Erythroblast (primary cell): ENCODE measurements at regions not wholly inside any gene's neighbourhood (a gene's known extent, or its start where the extent isn't known, plus 50 kb on each side); places are given as distances from the start of the nearest gene placed in this dataset.

Experiments used
- DNase-seq, 2 experiments: peaks; one replicate each; lab custom pipeline; 2025; lab: John Stamatoyannopoulos, UW
- GATA1 ChIP-seq: IDR thresholded peaks from 2 replicates; pipeline ENCODE4 v1.6.1; 2011; ENCODE audit warnings: low read depth, mild to moderate bottlenecking, control low read depth, low read length, moderate library complexity
- POLR2A ChIP-seq: IDR thresholded peaks from 2 replicates; pipeline ENCODE4 v1.6.1; 2011; ENCODE audit warnings: mild to moderate bottlenecking, low read length

DNA sequence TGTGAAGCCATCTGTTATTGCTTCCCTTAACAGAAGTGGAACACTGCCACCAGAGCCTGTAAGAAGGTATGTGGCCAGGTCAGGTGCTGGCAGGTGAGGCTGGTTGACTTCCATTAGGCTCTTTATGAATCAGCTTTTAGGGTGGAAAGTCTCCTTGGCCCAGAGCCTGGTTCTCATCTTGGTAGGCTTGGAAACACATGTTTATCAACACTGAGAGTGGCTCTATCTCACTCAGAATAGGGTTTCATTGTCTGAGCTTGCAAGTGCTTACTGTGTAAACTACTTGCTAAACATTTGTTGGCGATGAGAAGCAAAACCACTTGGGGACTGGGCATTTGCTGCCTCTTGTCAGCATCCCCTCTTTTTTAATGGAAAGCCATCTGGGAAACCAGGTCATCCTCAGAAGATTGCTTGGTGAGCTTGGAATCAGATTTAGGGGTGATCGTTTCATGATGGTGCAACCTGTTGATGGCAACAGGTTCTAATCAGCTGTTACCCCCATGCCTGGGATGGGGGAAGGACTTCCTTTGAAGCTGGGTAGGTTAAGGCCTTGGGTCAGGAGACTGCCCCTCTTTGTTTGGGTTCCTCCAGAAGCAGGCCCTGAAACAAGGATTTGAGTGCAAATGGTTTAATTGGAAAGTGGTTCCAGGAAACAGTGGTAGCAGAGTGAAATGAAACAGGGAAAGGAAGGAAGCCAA is 75.0 kb upstream of the AMPD3 start:
- DNase-seq, result no peak
- TF ChIP-seq POLR2A (no peak), GATA1 (no peak)

GRCh38 chr11:10380921-10381320 is 74.1 kb upstream of the AMPD3 start:
- TF ChIP-seq GATA1 (no peak), POLR2A (no peak)
- DNase-seq, result no peak

GRCh38 chr11:10381736-10382135 is 73.3 kb upstream of the AMPD3 start:
- TF ChIP-seq GATA1, result no peak
- no peak for TF ChIP-seq POLR2A
- no peak for DNase-seq

DNA sequence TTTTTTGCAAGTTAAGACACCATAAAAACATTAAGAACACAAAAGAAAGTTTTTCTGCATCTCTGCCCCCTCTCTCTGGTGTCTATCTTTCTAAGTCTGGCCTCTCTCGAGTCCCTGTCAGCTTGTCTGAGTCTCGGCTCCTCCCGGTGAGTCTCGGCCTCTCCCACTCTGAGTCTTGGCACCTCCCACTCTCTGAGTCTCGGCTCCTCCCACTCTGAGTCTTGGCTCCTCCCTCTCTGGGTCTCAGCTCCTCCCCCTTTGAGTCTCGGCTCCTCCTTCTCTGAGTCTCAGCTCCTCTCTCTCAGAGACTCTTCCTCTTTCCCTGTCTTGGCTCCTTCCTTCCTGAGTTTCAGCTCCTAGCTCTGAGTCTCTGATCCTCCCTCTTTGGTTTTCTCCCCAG is 72.5 kb upstream of the AMPD3 start:
- no peak for TF ChIP-seq POLR2A
- no peak for TF ChIP-seq GATA1
- peak; percentile 23 to 44 for DNase-seq

GRCh38 chr11:10385696-10386095 is 69.4 kb upstream of the AMPD3 start:
- TF ChIP-seq POLR2A (no peak), GATA1 (no peak)
- DNase-seq, result no peak

- TF ChIP-seq GATA1 (no peak), POLR2A (no peak)
- DNase-seq, result no peak
Measured at GRCh38 chr11:10386361-10386760, 68.7 kb upstream of the AMPD3 start.

DNA sequence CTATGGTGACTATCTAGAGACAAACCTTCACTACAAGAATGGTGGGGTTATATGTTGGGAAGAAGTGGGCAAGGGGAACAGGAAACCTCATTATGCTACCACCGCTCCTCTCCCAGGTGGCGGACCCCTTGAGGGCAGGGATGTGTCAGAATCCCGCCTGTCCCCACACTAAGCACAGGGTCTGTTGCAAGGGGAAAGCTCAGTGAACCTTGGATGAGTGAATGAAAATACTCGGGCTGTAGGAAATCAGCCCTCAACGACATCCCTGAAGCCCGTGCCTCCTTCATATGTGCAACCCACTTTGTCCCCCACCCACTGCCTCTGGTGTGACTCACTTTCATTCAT is 68.2 kb upstream of the AMPD3 start:
- DNase-seq, result no peak
- TF ChIP-seq GATA1 (no peak), POLR2A (no peak)

DNA sequence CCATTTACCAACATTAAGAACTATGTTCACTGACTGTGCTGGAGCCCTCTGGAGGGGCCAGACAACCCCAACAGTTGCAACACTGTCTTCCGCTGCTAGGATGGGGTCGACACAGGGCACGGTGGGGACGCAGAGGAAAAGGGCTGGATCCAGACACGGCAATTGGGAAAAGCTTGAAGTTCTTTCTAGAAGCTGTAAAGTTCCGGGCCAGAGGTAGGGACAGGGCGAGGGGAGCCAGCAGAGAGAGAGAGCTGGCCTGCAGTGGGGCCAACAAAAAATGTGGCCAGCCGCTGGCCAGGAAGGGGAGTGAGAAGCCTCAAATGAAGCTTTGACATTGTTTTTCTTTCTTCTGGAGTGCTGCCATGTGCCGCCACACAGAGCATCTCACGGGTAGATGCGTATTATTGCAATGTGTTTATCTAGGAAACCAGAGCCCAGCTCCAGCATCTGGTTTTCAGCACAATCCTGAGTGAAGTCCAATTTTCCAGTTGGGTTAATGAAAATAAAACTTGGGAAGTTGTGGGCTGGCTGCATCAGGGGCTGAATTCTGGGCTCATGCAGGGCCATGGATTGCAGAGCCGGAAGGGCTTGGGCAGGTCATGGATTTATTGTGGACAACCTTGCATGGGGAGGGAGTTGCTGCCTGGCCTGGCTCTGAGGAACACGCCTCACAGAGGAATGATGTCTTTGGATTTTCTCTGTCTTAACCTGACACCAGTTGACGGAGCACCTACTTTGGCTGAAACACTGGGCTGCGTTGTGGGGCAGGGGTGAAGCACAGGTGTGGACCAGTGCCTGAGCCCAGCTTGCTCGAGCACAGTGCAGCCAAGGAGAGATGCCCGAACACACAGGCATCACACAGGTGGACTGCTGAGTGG is 67.6 kb upstream of the AMPD3 start:
- DNase-seq, result no peak
- TF ChIP-seq GATA1 (no peak), POLR2A (no peak)

DNA sequence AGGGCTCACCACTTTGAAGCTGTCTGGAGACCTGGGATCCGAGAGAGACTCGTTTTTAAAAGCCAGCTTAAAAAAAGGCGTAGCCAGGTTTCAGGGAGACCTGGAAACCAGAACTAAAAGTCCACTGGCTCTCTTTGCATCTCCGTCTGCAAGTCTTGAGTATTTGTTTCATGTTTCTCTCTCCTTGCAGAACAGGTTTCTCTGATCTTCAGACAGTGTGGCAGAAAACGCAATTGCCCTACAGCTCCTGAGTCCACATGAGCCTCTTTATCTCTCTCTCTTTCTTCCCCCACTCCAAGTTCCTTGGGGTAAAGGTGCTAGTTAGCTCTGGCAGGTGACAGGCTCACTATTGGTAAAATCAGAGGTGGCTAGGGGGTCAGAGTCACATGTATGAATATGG is 67.0 kb upstream of the AMPD3 start:
- TF ChIP-seq GATA1 (no peak), POLR2A (no peak)
- DNase-seq, result no peak

- no peak for TF ChIP-seq GATA1
- TF ChIP-seq POLR2A, result no peak
- DNase-seq, result no peak
Measured at GRCh38 chr11:10388574-10388973, 66.5 kb upstream of the AMPD3 start.

- no peak for TF ChIP-seq POLR2A
- no peak for TF ChIP-seq GATA1
- no peak for DNase-seq
Measured at GRCh38 chr11:10390375-10390774, 64.7 kb upstream of the AMPD3 start.

DNA sequence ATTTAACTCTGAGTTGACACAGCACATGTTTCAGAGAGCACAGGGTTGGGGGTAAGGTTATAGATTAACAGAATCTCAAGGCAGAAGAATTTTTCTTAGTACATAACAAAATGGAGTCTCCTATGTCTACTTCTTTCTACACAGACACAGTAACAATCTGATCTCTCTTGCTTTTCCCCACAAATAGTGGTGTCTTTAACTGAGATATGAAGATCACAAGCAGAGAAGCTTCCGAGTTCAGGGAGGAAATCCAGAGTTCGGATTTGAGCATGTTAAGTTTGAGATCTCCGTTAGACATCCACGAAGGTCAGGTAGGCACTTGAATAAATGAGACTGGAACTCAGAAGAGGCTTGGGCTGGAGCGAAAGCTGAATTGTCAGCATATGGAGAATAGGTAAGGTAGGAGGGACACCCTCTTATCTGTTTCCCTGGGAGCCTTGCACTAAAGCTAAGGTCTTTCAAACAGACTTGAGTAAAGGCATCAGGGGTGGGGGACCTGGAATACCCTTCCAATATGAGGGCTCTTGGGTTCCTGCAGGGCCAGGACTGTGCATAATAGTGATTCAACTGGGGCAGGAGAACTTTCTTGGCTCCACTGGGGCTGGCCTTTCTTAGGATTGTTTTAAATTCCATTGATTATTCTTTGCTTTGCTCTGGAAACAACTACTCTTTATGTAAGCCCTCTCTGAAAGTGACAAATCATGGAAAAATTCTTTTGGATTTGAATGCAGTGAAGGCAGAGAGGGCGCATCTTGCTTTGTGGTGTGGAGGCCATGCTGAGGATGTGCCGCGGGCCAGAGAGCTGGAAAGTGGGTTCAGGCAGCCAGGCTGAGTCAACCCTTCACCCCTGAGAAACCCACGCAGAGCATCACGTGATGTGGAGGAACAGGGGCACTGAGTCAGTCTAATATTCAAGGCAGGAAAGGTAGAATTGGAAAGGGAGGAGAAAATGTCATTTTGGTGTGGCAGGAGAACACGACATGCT is 62.7 kb upstream of the AMPD3 start:
- TF ChIP-seq GATA1 (no peak), POLR2A (no peak)
- DNase-seq, result no peak
